ENCODE measurements at regions not wholly inside any gene's neighbourhood (a gene's known extent, or its start where the extent isn't known, plus 50 kb on each side); places are given as distances from the start of the nearest gene placed in this dataset.

DNA sequence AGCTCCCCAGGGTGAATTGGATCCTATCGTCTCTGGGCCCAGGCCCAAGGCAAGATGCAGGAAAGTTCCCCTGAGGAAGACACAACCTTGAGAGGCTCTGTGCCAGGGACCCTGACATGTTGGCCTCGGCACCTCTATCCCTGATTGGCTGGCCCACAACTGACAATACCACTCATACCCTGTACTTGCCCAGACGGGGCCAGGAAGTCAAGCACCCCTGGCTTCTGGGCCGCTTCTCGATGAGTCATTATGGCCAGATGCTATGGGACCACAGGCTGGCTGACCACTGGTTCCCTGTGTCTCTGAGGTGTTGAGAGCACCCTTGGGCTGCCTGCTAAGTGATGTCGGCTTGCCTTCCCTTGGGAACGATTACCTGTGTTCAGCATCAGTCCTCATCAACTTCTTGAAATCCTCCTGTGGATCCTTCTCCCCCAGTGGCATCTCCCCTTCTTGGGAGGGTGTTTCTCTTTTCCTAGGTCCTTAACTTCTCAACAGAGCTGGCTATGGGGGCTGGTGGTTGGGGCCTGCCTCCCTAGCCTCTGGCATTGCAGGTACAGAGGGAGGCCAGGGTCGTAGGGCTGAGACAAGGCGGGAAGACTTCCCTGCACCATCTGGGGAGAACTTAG, 54.5 kb upstream of the MAMLD1 start:
- Histone ChIP-seq H3K4me3 (ENCODE audit: low read depth, low read length, poor library complexity, severe bottlenecking) (no peak overlapping the region), H3K4me1 (ENCODE audit: insufficient read depth, low read length, poor library complexity, severe bottlenecking) (no peaks in the 10 kb centered on the region), H3K9me3 (ENCODE audit: low read depth, low read length, poor library complexity, severe bottlenecking) (no peaks in the 10 kb centered on the region), H3K36me3 (ENCODE audit: insufficient read depth, low read length, poor library complexity, severe bottlenecking) (no peaks in the 10 kb centered on the region), H3K27ac (ENCODE audit: low read depth, low read length, poor library complexity, severe bottlenecking) (no peak overlapping the region), H3K27me3 (replicated peaks; ENCODE audit: insufficient read depth, low read depth, low read length, poor library complexity) (no peaks in the 10 kb centered on the region)
- intact Hi-C loops (cut with micrococcal nuclease; ENCODE audit: unreplicated experiment), result no loop called here
- CTCF ChIA-PET, result no interaction called here
- POLR2A ChIA-PET (ENCODE audit: low non-redundant PET), result no interaction called here
- DNase-seq (ENCODE audit: low spot score), result no peak
- BruUV-seq (replicated peaks), result no TSS peak
- TF ChIP-seq EZH2 (IDR thresholded peaks at IDR 0.05; ENCODE audit: borderline replicate concordance, low read depth, low read length, poor library complexity, severe bottlenecking), result no peak
- TF ChIP-seq, protein P1, sequence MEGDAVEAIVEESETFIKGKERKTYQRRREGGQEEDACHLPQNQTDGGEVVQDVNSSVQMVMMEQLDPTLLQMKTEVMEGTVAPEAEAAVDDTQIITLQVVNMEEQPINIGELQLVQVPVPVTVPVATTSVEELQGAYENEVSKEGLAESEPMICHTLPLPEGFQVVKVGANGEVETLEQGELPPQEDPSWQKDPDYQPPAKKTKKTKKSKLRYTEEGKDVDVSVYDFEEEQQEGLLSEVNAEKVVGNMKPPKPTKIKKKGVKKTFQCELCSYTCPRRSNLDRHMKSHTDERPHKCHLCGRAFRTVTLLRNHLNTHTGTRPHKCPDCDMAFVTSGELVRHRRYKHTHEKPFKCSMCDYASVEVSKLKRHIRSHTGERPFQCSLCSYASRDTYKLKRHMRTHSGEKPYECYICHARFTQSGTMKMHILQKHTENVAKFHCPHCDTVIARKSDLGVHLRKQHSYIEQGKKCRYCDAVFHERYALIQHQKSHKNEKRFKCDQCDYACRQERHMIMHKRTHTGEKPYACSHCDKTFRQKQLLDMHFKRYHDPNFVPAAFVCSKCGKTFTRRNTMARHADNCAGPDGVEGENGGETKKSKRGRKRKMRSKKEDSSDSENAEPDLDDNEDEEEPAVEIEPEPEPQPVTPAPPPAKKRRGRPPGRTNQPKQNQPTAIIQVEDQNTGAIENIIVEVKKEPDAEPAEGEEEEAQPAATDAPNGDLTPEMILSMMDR (conservative IDR thresholded peaks at IDR 0.05; ENCODE audit: low read depth, low read length), result no peak

DNA sequence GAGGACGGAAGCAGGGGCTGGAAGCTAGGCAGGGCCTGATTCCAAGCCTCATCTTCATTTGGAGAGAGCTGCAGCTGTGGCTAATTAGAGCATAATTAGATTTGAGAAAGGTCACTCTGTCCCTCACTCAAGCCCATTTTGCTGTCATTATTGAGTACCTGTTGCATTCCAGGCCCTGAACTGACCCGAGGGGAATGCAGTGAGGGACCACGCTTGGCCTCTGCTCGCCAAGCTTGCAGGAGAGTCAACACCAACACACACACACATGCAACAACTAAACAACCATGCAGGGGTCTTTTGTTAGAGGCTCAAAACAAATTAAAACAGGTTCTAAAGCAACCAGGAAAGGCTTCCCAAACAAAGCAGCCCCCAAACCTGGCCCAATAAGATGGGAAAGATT, 52.7 kb upstream of the MAMLD1 start:
- Histone ChIP-seq H3K4me1 (ENCODE audit: insufficient read depth, low read length, poor library complexity, severe bottlenecking) (no peaks in the 10 kb centered on the region), H3K27me3 (replicated peaks; ENCODE audit: insufficient read depth, low read depth, low read length, poor library complexity) (no peaks in the 10 kb centered on the region), H3K36me3 (ENCODE audit: insufficient read depth, low read length, poor library complexity, severe bottlenecking) (no peaks in the 10 kb centered on the region), H3K4me3 (ENCODE audit: low read depth, low read length, poor library complexity, severe bottlenecking) (no peak overlapping the region), H3K9me3 (ENCODE audit: low read depth, low read length, poor library complexity, severe bottlenecking) (no peaks in the 10 kb centered on the region), H3K27ac (ENCODE audit: low read depth, low read length, poor library complexity, severe bottlenecking) (no peak overlapping the region)
- BruUV-seq (replicated peaks), result no TSS peak
- TF ChIP-seq EZH2 (IDR thresholded peaks at IDR 0.05; ENCODE audit: borderline replicate concordance, low read depth, low read length, poor library complexity, severe bottlenecking), result no peak
- ChIA-PET CTCF (no interaction called here), POLR2A (ENCODE audit: low non-redundant PET) (no interaction called here)
- no peak for DNase-seq (ENCODE audit: low spot score)
- intact Hi-C loops (cut with micrococcal nuclease; ENCODE audit: unreplicated experiment), result no loop called here

- TF ChIP-seq EZH2 (IDR thresholded peaks at IDR 0.05; ENCODE audit: borderline replicate concordance, low read depth, low read length, poor library complexity, severe bottlenecking), result no peak
- TF ChIP-seq, protein P1 (conservative IDR thresholded peaks at IDR 0.05; ENCODE audit: low read depth, low read length), result no peak
- no TSS peak for BruUV-seq (replicated peaks)
- DNase-seq (ENCODE audit: low spot score), result no peak
Measured at GRCh38 chrX:150310881-150311280, 52.2 kb upstream of the MAMLD1 start.

GRCh38 chrX:150312931-150313330, 50.2 kb upstream of the MAMLD1 start:
- H3K9me3 ChIP-seq (ENCODE audit: low read depth, low read length, poor library complexity, severe bottlenecking), result no peaks in the 10 kb centered on the region
- BruUV-seq (replicated peaks), result no TSS peak
- no peaks in the 10 kb centered on the region for H3K4me1 ChIP-seq (ENCODE audit: insufficient read depth, low read length, poor library complexity, severe bottlenecking)
- no peaks in the 10 kb centered on the region for H3K27me3 ChIP-seq (replicated peaks; ENCODE audit: insufficient read depth, low read depth, low read length, poor library complexity)
- intact Hi-C loops (cut with micrococcal nuclease; ENCODE audit: unreplicated experiment), result no loop called here
- POLR2A ChIA-PET (ENCODE audit: low non-redundant PET), result no interaction called here
- H3K36me3 ChIP-seq (ENCODE audit: insufficient read depth, low read length, poor library complexity, severe bottlenecking), result no peaks in the 10 kb centered on the region
- H3K4me3 ChIP-seq (ENCODE audit: low read depth, low read length, poor library complexity, severe bottlenecking), result no peak overlapping the region
- TF ChIP-seq EZH2 (IDR thresholded peaks at IDR 0.05; ENCODE audit: borderline replicate concordance, low read depth, low read length, poor library complexity, severe bottlenecking), result no peak
- TF ChIP-seq, protein P1 (conservative IDR thresholded peaks at IDR 0.05; ENCODE audit: low read depth, low read length), result no peak
- no peak overlapping the region for H3K27ac ChIP-seq (ENCODE audit: low read depth, low read length, poor library complexity, severe bottlenecking)
- CTCF ChIA-PET, result no interaction called here
- DNase-seq (ENCODE audit: low spot score), result no peak

More at GRCh38 chrX:150310881-150311280, 52.2 kb upstream of the MAMLD1 start:
- Histone ChIP-seq H3K9me3 (ENCODE audit: low read depth, low read length, poor library complexity, severe bottlenecking) (no peaks in the 10 kb centered on the region), H3K4me3 (ENCODE audit: low read depth, low read length, poor library complexity, severe bottlenecking) (no peak overlapping the region), H3K27ac (ENCODE audit: low read depth, low read length, poor library complexity, severe bottlenecking) (no peak overlapping the region), H3K4me1 (ENCODE audit: insufficient read depth, low read length, poor library complexity, severe bottlenecking) (no peaks in the 10 kb centered on the region), H3K27me3 (replicated peaks; ENCODE audit: insufficient read depth, low read depth, low read length, poor library complexity) (no peaks in the 10 kb centered on the region), H3K36me3 (ENCODE audit: insufficient read depth, low read length, poor library complexity, severe bottlenecking) (no peaks in the 10 kb centered on the region)
- intact Hi-C loops (cut with micrococcal nuclease; ENCODE audit: unreplicated experiment), result no loop called here
- POLR2A ChIA-PET (ENCODE audit: low non-redundant PET), result no interaction called here
- CTCF ChIA-PET, result no interaction called here
